HepG2 (cell line): ENCODE measurements at regions not wholly inside any gene's neighbourhood (a gene's known extent, or its start where the extent isn't known, plus 50 kb on each side); places are given as distances from the start of the nearest gene placed in this dataset.

Experiments used
- CREB1 ChIP-seq, 2 experiments: fragments of 450-650 bp in 1 of 2; IDR thresholded peaks; 2 replicates each; pipeline ENCODE4 v1.6.1; 2016 to 2017; ENCODE audit warnings: control low read depth in 1 of 2, mild to moderate bottlenecking in 1 of 2, missing compliant biosample characterization in 1 of 2, missing genetic modification characterization in 1 of 2
- ELF4 ChIP-seq: sonication (generic); formaldehyde crosslinking; IDR thresholded peaks from 2 replicates; pipeline ENCODE4 v1.5.0; 2020; ENCODE audit warnings: missing genetic modification reagents, mild to moderate bottlenecking, moderate library complexity, borderline replicate concordance
- TAF1 ChIP-seq: sonication (generic); formaldehyde crosslinking; IDR thresholded peaks from 2 replicates; pipeline ENCODE4 v1.4.0; 2020; ENCODE audit warnings: missing genetic modification reagents
- ZNF275 ChIP-seq: sonication (generic); formaldehyde crosslinking; IDR thresholded peaks from 2 replicates; pipeline ENCODE4 v1.8.0; 2022; ENCODE audit warnings: missing genetic modification reagents, mild to moderate bottlenecking, inconsistent platforms, borderline replicate concordance
- ZNF441 ChIP-seq: sonication (generic); formaldehyde crosslinking; IDR thresholded peaks from 2 replicates; pipeline ENCODE4 v1.7.0; 2021; ENCODE audit warnings: missing genetic modification reagents, borderline replicate concordance
- ZNF749 ChIP-seq: sonication (generic); formaldehyde crosslinking; IDR thresholded peaks from 2 replicates; pipeline ENCODE4 v1.8.0; 2022; ENCODE audit warnings: mild to moderate bottlenecking, missing genetic modification reagents, moderate library complexity, borderline replicate concordance
- TF ChIP-seq, protein P1 (sequence below): sonication (generic); formaldehyde crosslinking; IDR thresholded peaks from 2 replicates; pipeline ENCODE4 v1.5.0; 2020; ENCODE audit warnings: mild to moderate bottlenecking, missing genetic modification reagents, moderate library complexity
- TF ChIP-seq, protein P2 (sequence below), 2 experiments: sonication (generic) in 1 of 2; formaldehyde crosslinking in 1 of 2; IDR thresholded peaks; 2 replicates each; pipeline versions ENCODE4 v1.5.1 to v1.6.1; 2011 to 2020; ENCODE audit warnings: borderline replicate concordance in 1 of 2, low read depth in 1 of 2, low read length in 1 of 2, mild to moderate bottlenecking in 1 of 2, missing genetic modification reagents in 1 of 2, moderate library complexity in 1 of 2

DNA sequence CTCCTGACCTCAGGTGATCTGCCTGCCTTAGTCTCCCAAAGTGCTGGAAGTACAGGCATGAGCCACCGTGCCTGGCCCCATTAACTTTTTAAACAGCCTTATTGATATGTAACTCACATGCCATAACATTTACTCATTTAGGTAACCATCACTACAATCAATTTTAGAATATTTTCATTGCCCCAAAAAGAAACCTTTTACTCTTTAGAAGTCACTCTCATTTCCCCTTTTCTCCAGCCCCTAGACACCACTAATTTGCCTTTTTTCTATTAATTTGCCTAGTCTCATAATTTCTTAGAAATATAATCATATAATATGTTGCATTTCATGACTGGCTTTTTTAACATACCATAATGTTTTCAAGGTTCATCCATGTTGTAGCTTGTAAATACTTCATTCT is 57.2 kb upstream of the TACR1 start:
- TF ChIP-seq, protein P1, sequence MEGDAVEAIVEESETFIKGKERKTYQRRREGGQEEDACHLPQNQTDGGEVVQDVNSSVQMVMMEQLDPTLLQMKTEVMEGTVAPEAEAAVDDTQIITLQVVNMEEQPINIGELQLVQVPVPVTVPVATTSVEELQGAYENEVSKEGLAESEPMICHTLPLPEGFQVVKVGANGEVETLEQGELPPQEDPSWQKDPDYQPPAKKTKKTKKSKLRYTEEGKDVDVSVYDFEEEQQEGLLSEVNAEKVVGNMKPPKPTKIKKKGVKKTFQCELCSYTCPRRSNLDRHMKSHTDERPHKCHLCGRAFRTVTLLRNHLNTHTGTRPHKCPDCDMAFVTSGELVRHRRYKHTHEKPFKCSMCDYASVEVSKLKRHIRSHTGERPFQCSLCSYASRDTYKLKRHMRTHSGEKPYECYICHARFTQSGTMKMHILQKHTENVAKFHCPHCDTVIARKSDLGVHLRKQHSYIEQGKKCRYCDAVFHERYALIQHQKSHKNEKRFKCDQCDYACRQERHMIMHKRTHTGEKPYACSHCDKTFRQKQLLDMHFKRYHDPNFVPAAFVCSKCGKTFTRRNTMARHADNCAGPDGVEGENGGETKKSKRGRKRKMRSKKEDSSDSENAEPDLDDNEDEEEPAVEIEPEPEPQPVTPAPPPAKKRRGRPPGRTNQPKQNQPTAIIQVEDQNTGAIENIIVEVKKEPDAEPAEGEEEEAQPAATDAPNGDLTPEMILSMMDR (CRISPR knock-in tag), result no peak
- TF ChIP-seq, protein P2, sequence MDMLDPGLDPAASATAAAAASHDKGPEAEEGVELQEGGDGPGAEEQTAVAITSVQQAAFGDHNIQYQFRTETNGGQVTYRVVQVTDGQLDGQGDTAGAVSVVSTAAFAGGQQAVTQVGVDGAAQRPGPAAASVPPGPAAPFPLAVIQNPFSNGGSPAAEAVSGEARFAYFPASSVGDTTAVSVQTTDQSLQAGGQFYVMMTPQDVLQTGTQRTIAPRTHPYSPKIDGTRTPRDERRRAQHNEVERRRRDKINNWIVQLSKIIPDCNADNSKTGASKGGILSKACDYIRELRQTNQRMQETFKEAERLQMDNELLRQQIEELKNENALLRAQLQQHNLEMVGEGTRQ (IDR thresholded peaks at IDR 0.05; ENCODE audit: low read depth, low read length), result no peak
- TF ChIP-seq, protein P2 (CRISPR knock-in tag; IDR thresholded peaks at IDR 0.05; ENCODE audit: borderline replicate concordance), result no peak
- TF ChIP-seq ELF4 (CRISPR knock-in tag) (no peak), TAF1 (CRISPR knock-in tag) (no peak), ZNF441 (CRISPR knock-in tag) (no peak), ZNF275 (CRISPR knock-in tag) (no peak), ZNF749 (CRISPR knock-in tag) (no peak), CREB1 (IDR thresholded peaks at IDR 0.05) (no peak), CREB1 (CRISPR knock-in tag; IDR thresholded peaks at IDR 0.05) (no peak)
